Psoas muscle (tissue), 7 donors: ENCODE measurements at regions not wholly inside any gene's neighbourhood (a gene's known extent, or its start where the extent isn't known, plus 50 kb on each side); places are given as distances from the start of the nearest gene placed in this dataset.

Experiments
- ATAC-seq, 4 donors: fragments of 200-7000 bp; cut with Tn5 transposase; one replicate each; pipeline ENCODE4 v1.9.1; 2020; ENCODE audit warnings: moderate library complexity in 3 of 4, mild to moderate bottlenecking in 2 of 4
- DNase-seq, 2 donors: peaks; one replicate each; pipeline ENCODE4 v3.0.0-alpha.2; 2020
- H3K27ac ChIP-seq: fragments of 200-600 bp; one replicate; pipeline ENCODE4 v1.8.0; 2022
- H3K27me3 ChIP-seq, 3 donors: fragments of 200-600 bp in 1 of 3; one replicate each; pipeline versions ENCODE4 v1.6.1 to v1.8.0; 2013 to 2022; ENCODE audit warnings: low read length in 2 of 3, mild to moderate bottlenecking in 2 of 3, moderate library complexity in 1 of 3; ENCODE audit not compliant: insufficient read depth in 3 of 3
- H3K36me3 ChIP-seq, 2 donors: fragments of 200-600 bp in 1 of 2; one replicate each; pipeline versions ENCODE4 v1.6.1 to v1.8.0; 2013 to 2022; ENCODE audit warnings: low read depth in 1 of 2, mild to moderate bottlenecking in 1 of 2, moderate library complexity in 1 of 2; ENCODE audit not compliant: insufficient read depth in 1 of 2
- H3K4me1 ChIP-seq: fragments of 200-600 bp; one replicate; pipeline ENCODE4 v1.8.0; 2022
- H3K4me3 ChIP-seq: fragments of 200-600 bp; one replicate; pipeline ENCODE4 v1.8.0; 2022; ENCODE audit warnings: mild to moderate bottlenecking
- H3K9me3 ChIP-seq: fragments of 200-600 bp; one replicate; pipeline ENCODE4 v1.8.0; 2022
- WGBS, 3 donors: extraction: QIAGEN DNeasy Blood & Tissue Kit; methylation state at CpG; one replicate each; pipeline versions ENCODE4 v1.1.6 to v1.1.7; 2013; 5-methylcytosine and 5-hydroxymethylcytosine counted together
- intact Hi-C, 2 donors: fragments of 100-400 bp; cut with DNase I; formaldehyde crosslinking; loops; one replicate each; pipeline versions ENCODE4 v1.11.0 to v1.14.2; 2022
- TF ChIP-seq, protein P1 (sequence below): fragments of 200-600 bp; IDR thresholded peaks from one replicate; pipeline ENCODE4 v1.8.0; 2022; ENCODE audit warnings: antibody characterized with exemption
- donor health status: healthy with polysubstance abuse.
- donor health status: DM: no; HTN: no; CAD: no; lungs with moderate emphysema.
- donor health status: Bipolar disorder and iron deficiency.
- donor health status: healthy.
- donor health status: DM: yes; HTN: yes; CAD: no.
- donor health status: DM: no; HTN: no; CAD: no.
- donor health status: DM: yes; HTN: yes; CAD: no.

DNA sequence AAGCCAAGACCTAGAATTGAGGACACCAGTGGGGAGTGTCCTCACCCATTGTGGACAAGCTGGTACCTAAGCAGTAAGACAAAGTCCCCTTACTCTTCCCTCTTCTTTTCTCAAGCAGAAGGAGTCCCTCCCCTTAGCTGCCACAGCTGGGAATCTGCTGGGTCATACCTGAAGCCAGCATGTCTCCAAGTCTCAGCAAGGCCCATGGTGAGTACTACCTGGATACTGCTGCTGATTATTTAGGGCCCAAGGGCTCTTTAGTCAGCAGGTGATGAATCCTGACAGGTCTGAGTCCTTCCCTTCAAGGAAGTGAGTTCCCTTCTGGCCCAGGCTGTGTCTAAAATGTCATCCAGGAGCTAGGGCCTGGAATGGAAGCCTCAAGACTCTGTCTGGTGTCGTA is 198.6 kb upstream of the STK17B start:
- Histone ChIP-seq H3K4me3 (no peak overlapping the region), H3K27me3 (no peaks in the 10 kb centered on the region), H3K4me1 (no peaks in the 10 kb centered on the region), H3K36me3 (no peaks in the 10 kb centered on the region), H3K9me3 (no peaks in the 10 kb centered on the region), H3K27ac (no peak overlapping the region)
- intact Hi-C loops: no loop called here
- ATAC-seq (no peak), DNase-seq (no peak)
- WGBS, 3 donors: 51 to 73% (median 55%) methylated on average over 1 of the region's 1 CpG
- TF ChIP-seq, protein P1, sequence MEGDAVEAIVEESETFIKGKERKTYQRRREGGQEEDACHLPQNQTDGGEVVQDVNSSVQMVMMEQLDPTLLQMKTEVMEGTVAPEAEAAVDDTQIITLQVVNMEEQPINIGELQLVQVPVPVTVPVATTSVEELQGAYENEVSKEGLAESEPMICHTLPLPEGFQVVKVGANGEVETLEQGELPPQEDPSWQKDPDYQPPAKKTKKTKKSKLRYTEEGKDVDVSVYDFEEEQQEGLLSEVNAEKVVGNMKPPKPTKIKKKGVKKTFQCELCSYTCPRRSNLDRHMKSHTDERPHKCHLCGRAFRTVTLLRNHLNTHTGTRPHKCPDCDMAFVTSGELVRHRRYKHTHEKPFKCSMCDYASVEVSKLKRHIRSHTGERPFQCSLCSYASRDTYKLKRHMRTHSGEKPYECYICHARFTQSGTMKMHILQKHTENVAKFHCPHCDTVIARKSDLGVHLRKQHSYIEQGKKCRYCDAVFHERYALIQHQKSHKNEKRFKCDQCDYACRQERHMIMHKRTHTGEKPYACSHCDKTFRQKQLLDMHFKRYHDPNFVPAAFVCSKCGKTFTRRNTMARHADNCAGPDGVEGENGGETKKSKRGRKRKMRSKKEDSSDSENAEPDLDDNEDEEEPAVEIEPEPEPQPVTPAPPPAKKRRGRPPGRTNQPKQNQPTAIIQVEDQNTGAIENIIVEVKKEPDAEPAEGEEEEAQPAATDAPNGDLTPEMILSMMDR: no peak

DNA sequence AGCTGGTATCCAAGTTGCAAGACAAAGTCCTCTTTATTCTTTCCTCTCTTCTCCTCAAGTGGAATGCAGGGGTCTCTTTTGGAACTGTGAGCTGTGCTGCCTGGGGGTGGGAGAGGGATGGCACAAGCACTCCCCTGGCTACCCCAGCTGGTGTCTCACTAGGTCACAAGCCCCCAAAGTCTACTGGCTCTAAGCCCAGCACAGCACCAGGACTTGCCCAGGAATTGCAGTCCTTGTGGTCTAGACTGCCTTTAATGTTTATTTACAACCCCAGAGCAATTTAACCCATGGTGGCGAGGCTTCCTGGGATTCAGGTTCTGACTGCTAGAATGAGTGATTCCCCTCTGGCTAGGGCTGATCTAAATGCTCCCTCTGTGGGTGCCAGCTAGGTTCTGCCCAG is 199.0 kb upstream of the STK17B start:
- intact Hi-C loops: no loop called here
- TF ChIP-seq, protein P1: no peak
- ATAC-seq (no peak), DNase-seq (no peak)
- Histone ChIP-seq H3K27ac (no peak overlapping the region), H3K9me3 (no peaks in the 10 kb centered on the region), H3K27me3 (no peaks in the 10 kb centered on the region), H3K36me3 (no peaks in the 10 kb centered on the region), H3K4me1 (no peaks in the 10 kb centered on the region), H3K4me3 (no peak overlapping the region)
- 83 to 96% (median 88%) methylated on average over 1 of the region's 1 CpG for WGBS, 3 donors

- intact Hi-C loops: no loop called here
- ATAC-seq (no peak), DNase-seq (no peak)
- no peaks in the 10 kb centered on the region for H3K4me1 ChIP-seq
- no peaks in the 10 kb centered on the region for H3K9me3 ChIP-seq
- WGBS, 3 donors: 72 to 74% (median 73%) methylated on average over 3 of the region's 3 CpGs
- no peaks in the 10 kb centered on the region for H3K36me3 ChIP-seq
- no peak overlapping the region for H3K27ac ChIP-seq
- no peak overlapping the region for H3K4me3 ChIP-seq
- TF ChIP-seq, protein P1: no peak
- H3K27me3 ChIP-seq: no peaks in the 10 kb centered on the region
Measured at GRCh38 chr2:196372276-196372809, 201.0 kb upstream of the STK17B start.

- no peak overlapping the region for H3K4me3 ChIP-seq
- no peak for ATAC-seq
- no peaks in the 10 kb centered on the region for H3K27me3 ChIP-seq
- no peak overlapping the region for H3K27ac ChIP-seq
- TF ChIP-seq, protein P1: no peak
- WGBS, 3 donors: 51 to 53% (median 52%) methylated on average over 6 of the region's 6 CpGs
- no peaks in the 10 kb centered on the region for H3K36me3 ChIP-seq
- no peaks in the 10 kb centered on the region for H3K9me3 ChIP-seq
- intact Hi-C loops: no loop called here
- DNase-seq: no peak
- no peaks in the 10 kb centered on the region for H3K4me1 ChIP-seq
Measured at GRCh38 chr2:196372811-196373664, 201.7 kb upstream of the STK17B start.
